GM23338 (cell line): ENCODE measurements at regions not wholly inside any gene's neighbourhood (a gene's known extent, or its start where the extent isn't known, plus 50 kb on each side); places are given as distances from the start of the nearest gene placed in this dataset.

Source experiments
- ATAC-seq: fragments of 200-7000 bp; cut with Tn5 transposase; 3 replicates; pipeline ENCODE4 v1.9.1; 2020
- DNase-seq: peaks from one replicate; pipeline ENCODE4 v3.0.0-alpha.2; 2015; ENCODE audit warnings: low spot score
- H2AFZ ChIP-seq: fragments of 200-600 bp; sonication (generic); 2 replicates; pipeline ENCODE4 v1.8.0; 2016; ENCODE audit warnings: antibody characterized with exemption, mild to moderate bottlenecking, moderate library complexity
- H3F3A ChIP-seq: fragments of 200-600 bp; sonication (generic); replicated peaks from 2 replicates; pipeline ENCODE4 v1.8.0; 2017; ENCODE audit warnings: antibody characterized with exemption, mixed run types, low read depth
- H3K27ac ChIP-seq: fragments of 200-600 bp; sonication (generic); 2 replicates; pipeline ENCODE4 v1.6.1; 2016; ENCODE audit warnings: low read depth
- H3K27me3 ChIP-seq: fragments of 200-600 bp; sonication (generic); 2 replicates; pipeline ENCODE4 v1.8.0; 2016; ENCODE audit warnings: mild to moderate bottlenecking, mixed run types, moderate library complexity; ENCODE audit not compliant: insufficient read depth
- H3K36me3 ChIP-seq: fragments of 200-600 bp; sonication (generic); 2 replicates; pipeline ENCODE4 v1.8.0; 2016; ENCODE audit warnings: mild to moderate bottlenecking; ENCODE audit not compliant: insufficient read depth
- H3K4me1 ChIP-seq: fragments of 200-600 bp; sonication (generic); 2 replicates; pipeline ENCODE4 v1.8.0; 2016; ENCODE audit warnings: mild to moderate bottlenecking, moderate library complexity; ENCODE audit not compliant: insufficient read depth
- H3K4me2 ChIP-seq: fragments of 200-600 bp; sonication (generic); 2 replicates; pipeline ENCODE4 v1.7.1; 2017; ENCODE audit warnings: mixed run types
- H3K4me3 ChIP-seq: fragments of 200-600 bp; sonication (generic); 2 replicates; pipeline ENCODE4 v1.6.1; 2016; ENCODE audit warnings: mixed run types
- H3K79me2 ChIP-seq: fragments of 200-600 bp; sonication (generic); replicated peaks from 2 replicates; pipeline ENCODE4 v1.8.0; 2017; ENCODE audit warnings: mild to moderate bottlenecking; ENCODE audit not compliant: insufficient read depth
- H3K9me2 ChIP-seq: fragments of 200-600 bp; sonication (generic); 2 replicates; pipeline ENCODE4 v1.8.0; 2017; ENCODE audit not compliant: insufficient read depth
- H4K20me1 ChIP-seq: fragments of 200-600 bp; sonication (generic); replicated peaks from 2 replicates; pipeline ENCODE4 v1.8.0; 2017; ENCODE audit warnings: mild to moderate bottlenecking; ENCODE audit not compliant: insufficient read depth
- H3K27ac Mint-ChIP-seq: 2 replicates; pipeline ENCODE4 v1.8.0; 2020; ENCODE audit warnings: inconsistent platforms, mild to moderate bottlenecking, moderate library complexity, mixed read lengths
- H3K27me3 Mint-ChIP-seq: 3 replicates; pipeline ENCODE4 v1.8.0; 2022; ENCODE audit warnings: low read depth, mild to moderate bottlenecking, moderate library complexity, mixed read lengths, inconsistent platforms; ENCODE audit not compliant: insufficient read depth, poor library complexity
- H3K36me3 Mint-ChIP-seq: 3 replicates; pipeline ENCODE4 v1.8.0; 2021; ENCODE audit warnings: low read depth, mild to moderate bottlenecking, inconsistent platforms, moderate library complexity, mixed read lengths
- H3K4me1 Mint-ChIP-seq: 3 replicates; pipeline ENCODE4 v1.8.0; 2020; ENCODE audit warnings: mild to moderate bottlenecking, inconsistent platforms, mixed read lengths
- H3K4me3 Mint-ChIP-seq: 3 replicates; pipeline ENCODE4 v1.8.0; 2021; ENCODE audit warnings: moderate library complexity, mild to moderate bottlenecking, inconsistent platforms, mixed read lengths
- H3K9me3 Mint-ChIP-seq: 3 replicates; pipeline ENCODE4 v1.8.0; 2020; ENCODE audit warnings: moderate library complexity, mild to moderate bottlenecking, inconsistent platforms, mixed read lengths
- CREB1 ChIP-seq: fragments of 250-450 bp; sonication (Bioruptor Pico); IDR thresholded peaks from 2 replicates; pipeline ENCODE4 v1.5.0; 2020; ENCODE audit warnings: low read depth, mild to moderate bottlenecking, moderate library complexity
- EZH2 ChIP-seq: fragments of 200-600 bp; sonication (generic); IDR thresholded peaks from one replicate; pipeline ENCODE4 v1.8.0; 2017; ENCODE audit warnings: antibody characterized with exemption, mild to moderate bottlenecking, low read depth; ENCODE audit not compliant: unreplicated experiment
- EZH2phosphoT487 ChIP-seq: fragments of 200-600 bp; sonication (generic); IDR thresholded peaks from one replicate; pipeline ENCODE4 v1.8.1; 2018; ENCODE audit warnings: antibody characterized with exemption; ENCODE audit not compliant: unreplicated experiment
- JUNB ChIP-seq: IDR thresholded peaks from one replicate; pipeline ENCODE4 v1.6.1; 2016; ENCODE audit warnings: antibody characterized with exemption; ENCODE audit not compliant: unreplicated experiment
- NANOG ChIP-seq: IDR thresholded peaks from 2 replicates; pipeline ENCODE4 v1.6.1; 2016; ENCODE audit warnings: antibody characterized with exemption, borderline replicate concordance
- POLR2AphosphoS5 ChIP-seq: IDR thresholded peaks from 2 replicates; pipeline ENCODE4 v1.6.1; 2016; ENCODE audit warnings: antibody characterized with exemption, low read depth
- STAT1 ChIP-seq: IDR thresholded peaks from one replicate; pipeline ENCODE4 v1.6.1; 2016; ENCODE audit warnings: antibody characterized with exemption; ENCODE audit not compliant: unreplicated experiment
- ZNF114 ChIP-seq: fragments of 250-450 bp; sonication (Bioruptor Pico); IDR thresholded peaks from 2 replicates; pipeline ENCODE4 v1.5.0; 2020; ENCODE audit warnings: mild to moderate bottlenecking, moderate library complexity
- ZNF331 ChIP-seq: fragments of 250-450 bp; sonication (Bioruptor Pico); IDR thresholded peaks from 2 replicates; pipeline ENCODE4 v1.5.0; 2020; ENCODE audit warnings: low read depth, mild to moderate bottlenecking, moderate library complexity
- TF ChIP-seq, protein P1 (sequence below), 2 experiments: fragments of 200-600 bp in 1 of 2; sonication (generic) in 1 of 2; conservative IDR thresholded peaks; 2 replicates each; pipeline versions ENCODE4 v1.5.1 to v1.6.1; 2016 to 2017; ENCODE audit warnings: antibody characterized with exemption in 2 of 2, low read depth in 2 of 2, mild to moderate bottlenecking in 2 of 2, moderate library complexity in 1 of 2
- TF ChIP-seq, protein P2 (sequence below): fragments of 250-450 bp; sonication (Bioruptor Pico); IDR thresholded peaks from 2 replicates; pipeline ENCODE4 v1.5.0; 2020; ENCODE audit warnings: mild to moderate bottlenecking, moderate library complexity
- TF ChIP-seq, protein P3 (sequence below): IDR thresholded peaks from one replicate; pipeline ENCODE4 v1.6.1; 2018; ENCODE audit warnings: antibody characterized with exemption; ENCODE audit not compliant: unreplicated experiment
- TF ChIP-seq, protein P4 (sequence below): IDR thresholded peaks from 2 replicates; pipeline ENCODE4 v1.6.1; 2016; ENCODE audit warnings: antibody characterized with exemption

DNA sequence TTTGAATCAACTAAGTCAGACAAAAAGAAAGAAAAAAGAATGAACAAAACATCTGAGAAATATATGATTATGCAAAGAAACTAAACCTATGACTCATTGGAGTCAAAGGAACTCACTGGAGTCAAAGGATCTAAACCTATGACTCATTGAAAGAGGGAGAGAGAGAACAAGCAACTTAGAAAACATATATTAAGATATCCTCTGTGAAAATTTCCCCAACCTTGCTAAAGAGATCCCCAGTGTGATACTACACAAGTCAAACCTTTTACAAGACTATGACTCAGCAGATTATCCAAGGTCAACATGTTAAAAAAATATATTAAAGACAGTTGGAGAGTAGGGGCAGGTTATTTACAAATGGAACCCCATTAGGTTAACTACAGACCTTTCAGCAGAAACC lies 1538.3 kb downstream of the NCAM2 start:
- TF ChIP-seq EZH2phosphoT487 = no peak
- TF ChIP-seq JUNB = no peak
- no peak for TF ChIP-seq STAT1
- no peak for TF ChIP-seq NANOG
- TF ChIP-seq, protein P1, sequence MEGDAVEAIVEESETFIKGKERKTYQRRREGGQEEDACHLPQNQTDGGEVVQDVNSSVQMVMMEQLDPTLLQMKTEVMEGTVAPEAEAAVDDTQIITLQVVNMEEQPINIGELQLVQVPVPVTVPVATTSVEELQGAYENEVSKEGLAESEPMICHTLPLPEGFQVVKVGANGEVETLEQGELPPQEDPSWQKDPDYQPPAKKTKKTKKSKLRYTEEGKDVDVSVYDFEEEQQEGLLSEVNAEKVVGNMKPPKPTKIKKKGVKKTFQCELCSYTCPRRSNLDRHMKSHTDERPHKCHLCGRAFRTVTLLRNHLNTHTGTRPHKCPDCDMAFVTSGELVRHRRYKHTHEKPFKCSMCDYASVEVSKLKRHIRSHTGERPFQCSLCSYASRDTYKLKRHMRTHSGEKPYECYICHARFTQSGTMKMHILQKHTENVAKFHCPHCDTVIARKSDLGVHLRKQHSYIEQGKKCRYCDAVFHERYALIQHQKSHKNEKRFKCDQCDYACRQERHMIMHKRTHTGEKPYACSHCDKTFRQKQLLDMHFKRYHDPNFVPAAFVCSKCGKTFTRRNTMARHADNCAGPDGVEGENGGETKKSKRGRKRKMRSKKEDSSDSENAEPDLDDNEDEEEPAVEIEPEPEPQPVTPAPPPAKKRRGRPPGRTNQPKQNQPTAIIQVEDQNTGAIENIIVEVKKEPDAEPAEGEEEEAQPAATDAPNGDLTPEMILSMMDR (conservative IDR thresholded peaks at IDR 0.05; ENCODE audit: low read depth in 2 of 2) = no peak
- TF ChIP-seq, protein P2, sequence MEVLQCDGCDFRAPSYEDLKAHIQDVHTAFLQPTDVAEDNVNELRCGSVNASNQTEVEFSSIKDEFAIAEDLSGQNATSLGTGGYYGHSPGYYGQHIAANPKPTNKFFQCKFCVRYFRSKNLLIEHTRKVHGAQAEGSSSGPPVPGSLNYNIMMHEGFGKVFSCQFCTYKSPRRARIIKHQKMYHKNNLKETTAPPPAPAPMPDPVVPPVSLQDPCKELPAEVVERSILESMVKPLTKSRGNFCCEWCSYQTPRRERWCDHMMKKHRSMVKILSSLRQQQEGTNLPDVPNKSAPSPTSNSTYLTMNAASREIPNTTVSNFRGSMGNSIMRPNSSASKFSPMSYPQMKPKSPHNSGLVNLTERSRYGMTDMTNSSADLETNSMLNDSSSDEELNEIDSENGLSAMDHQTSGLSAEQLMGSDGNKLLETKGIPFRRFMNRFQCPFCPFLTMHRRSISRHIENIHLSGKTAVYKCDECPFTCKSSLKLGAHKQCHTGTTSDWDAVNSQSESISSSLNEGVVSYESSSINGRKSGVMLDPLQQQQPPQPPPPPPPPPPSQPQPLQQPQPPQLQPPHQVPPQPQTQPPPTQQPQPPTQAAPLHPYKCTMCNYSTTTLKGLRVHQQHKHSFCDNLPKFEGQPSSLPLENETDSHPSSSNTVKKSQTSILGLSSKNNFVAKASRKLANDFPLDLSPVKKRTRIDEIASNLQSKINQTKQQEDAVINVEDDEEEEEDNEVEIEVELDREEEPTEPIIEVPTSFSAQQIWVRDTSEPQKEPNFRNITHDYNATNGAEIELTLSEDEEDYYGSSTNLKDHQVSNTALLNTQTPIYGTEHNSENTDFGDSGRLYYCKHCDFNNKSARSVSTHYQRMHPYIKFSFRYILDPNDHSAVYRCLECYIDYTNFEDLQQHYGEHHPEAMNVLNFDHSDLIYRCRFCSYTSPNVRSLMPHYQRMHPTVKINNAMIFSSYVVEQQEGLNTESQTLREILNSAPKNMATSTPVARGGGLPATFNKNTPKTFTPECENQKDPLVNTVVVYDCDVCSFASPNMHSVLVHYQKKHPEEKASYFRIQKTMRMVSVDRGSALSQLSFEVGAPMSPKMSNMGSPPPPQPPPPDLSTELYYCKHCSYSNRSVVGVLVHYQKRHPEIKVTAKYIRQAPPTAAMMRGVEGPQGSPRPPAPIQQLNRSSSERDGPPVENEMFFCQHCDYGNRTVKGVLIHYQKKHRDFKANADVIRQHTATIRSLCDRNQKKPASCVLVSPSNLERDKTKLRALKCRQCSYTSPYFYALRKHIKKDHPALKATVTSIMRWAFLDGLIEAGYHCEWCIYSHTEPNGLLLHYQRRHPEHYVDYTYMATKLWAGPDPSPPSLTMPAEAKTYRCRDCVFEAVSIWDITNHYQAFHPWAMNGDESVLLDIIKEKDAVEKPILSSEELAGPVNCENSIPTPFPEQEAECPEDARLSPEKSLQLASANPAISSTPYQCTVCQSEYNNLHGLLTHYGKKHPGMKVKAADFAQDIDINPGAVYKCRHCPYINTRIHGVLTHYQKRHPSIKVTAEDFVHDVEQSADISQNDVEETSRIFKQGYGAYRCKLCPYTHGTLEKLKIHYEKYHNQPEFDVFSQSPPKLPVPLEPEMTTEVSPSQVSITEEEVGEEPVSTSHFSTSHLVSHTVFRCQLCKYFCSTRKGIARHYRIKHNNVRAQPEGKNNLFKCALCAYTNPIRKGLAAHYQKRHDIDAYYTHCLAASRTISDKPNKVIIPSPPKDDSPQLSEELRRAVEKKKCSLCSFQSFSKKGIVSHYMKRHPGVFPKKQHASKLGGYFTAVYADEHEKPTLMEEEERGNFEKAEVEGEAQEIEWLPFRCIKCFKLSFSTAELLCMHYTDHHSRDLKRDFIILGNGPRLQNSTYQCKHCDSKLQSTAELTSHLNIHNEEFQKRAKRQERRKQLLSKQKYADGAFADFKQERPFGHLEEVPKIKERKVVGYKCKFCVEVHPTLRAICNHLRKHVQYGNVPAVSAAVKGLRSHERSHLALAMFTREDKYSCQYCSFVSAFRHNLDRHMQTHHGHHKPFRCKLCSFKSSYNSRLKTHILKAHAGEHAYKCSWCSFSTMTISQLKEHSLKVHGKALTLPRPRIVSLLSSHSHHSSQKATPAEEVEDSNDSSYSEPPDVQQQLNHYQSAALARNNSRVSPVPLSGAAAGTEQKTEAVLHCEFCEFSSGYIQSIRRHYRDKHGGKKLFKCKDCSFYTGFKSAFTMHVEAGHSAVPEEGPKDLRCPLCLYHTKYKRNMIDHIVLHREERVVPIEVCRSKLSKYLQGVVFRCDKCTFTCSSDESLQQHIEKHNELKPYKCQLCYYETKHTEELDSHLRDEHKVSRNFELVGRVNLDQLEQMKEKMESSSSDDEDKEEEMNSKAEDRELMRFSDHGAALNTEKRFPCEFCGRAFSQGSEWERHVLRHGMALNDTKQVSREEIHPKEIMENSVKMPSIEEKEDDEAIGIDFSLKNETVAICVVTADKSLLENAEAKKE (CRISPR knock-in tag) = no peak
- no peak for TF ChIP-seq CREB1 (CRISPR knock-in tag)
- no peak for TF ChIP-seq ZNF331 (CRISPR knock-in tag)
- TF ChIP-seq, protein P3, sequence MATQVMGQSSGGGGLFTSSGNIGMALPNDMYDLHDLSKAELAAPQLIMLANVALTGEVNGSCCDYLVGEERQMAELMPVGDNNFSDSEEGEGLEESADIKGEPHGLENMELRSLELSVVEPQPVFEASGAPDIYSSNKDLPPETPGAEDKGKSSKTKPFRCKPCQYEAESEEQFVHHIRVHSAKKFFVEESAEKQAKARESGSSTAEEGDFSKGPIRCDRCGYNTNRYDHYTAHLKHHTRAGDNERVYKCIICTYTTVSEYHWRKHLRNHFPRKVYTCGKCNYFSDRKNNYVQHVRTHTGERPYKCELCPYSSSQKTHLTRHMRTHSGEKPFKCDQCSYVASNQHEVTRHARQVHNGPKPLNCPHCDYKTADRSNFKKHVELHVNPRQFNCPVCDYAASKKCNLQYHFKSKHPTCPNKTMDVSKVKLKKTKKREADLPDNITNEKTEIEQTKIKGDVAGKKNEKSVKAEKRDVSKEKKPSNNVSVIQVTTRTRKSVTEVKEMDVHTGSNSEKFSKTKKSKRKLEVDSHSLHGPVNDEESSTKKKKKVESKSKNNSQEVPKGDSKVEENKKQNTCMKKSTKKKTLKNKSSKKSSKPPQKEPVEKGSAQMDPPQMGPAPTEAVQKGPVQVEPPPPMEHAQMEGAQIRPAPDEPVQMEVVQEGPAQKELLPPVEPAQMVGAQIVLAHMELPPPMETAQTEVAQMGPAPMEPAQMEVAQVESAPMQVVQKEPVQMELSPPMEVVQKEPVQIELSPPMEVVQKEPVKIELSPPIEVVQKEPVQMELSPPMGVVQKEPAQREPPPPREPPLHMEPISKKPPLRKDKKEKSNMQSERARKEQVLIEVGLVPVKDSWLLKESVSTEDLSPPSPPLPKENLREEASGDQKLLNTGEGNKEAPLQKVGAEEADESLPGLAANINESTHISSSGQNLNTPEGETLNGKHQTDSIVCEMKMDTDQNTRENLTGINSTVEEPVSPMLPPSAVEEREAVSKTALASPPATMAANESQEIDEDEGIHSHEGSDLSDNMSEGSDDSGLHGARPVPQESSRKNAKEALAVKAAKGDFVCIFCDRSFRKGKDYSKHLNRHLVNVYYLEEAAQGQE = no peak
- no peak for TF ChIP-seq EZH2
- TF ChIP-seq POLR2AphosphoS5 = no peak
- no peak for TF ChIP-seq ZNF114 (CRISPR knock-in tag)
- TF ChIP-seq, protein P4, sequence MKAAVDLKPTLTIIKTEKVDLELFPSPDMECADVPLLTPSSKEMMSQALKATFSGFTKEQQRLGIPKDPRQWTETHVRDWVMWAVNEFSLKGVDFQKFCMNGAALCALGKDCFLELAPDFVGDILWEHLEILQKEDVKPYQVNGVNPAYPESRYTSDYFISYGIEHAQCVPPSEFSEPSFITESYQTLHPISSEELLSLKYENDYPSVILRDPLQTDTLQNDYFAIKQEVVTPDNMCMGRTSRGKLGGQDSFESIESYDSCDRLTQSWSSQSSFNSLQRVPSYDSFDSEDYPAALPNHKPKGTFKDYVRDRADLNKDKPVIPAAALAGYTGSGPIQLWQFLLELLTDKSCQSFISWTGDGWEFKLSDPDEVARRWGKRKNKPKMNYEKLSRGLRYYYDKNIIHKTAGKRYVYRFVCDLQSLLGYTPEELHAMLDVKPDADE = no peak
- Mint-ChIP-seq H3K4me1 (no peaks in the 10 kb centered on the region), H3K27me3 (peaks cover 3% of the 10 kb centered on the region), H3K9me3 (peaks cover 45% of the 10 kb centered on the region), H3K4me3 (no peak overlapping the region), H3K36me3 (peaks cover 29% of the 10 kb centered on the region), H3K27ac (peak overlapping the region; percentile 16; the same call in 1 of the 2 replicates)
- Histone ChIP-seq H3K4me1 (no peaks in the 10 kb centered on the region), H3K36me3 (no peaks in the 10 kb centered on the region), H3F3A (no peaks in the 10 kb centered on the region), H3K27me3 (no peaks in the 10 kb centered on the region), H3K79me2 (no peaks in the 10 kb centered on the region), H4K20me1 (no peaks in the 10 kb centered on the region), H3K9me2 (peaks cover 5% of the 10 kb centered on the region; the same call in 1 of the 2 replicates), H2AFZ (no peak overlapping the region), H3K4me3 (no peak overlapping the region), H3K4me2 (no peak overlapping the region), H3K27ac (no peak overlapping the region)
- ATAC-seq = no peak
- DNase-seq = no peak
